ENCODE measurements at regions not wholly inside any gene's neighbourhood (a gene's known extent, or its start where the extent isn't known, plus 50 kb on each side); places are given as distances from the start of the nearest gene placed in this dataset.

DNA sequence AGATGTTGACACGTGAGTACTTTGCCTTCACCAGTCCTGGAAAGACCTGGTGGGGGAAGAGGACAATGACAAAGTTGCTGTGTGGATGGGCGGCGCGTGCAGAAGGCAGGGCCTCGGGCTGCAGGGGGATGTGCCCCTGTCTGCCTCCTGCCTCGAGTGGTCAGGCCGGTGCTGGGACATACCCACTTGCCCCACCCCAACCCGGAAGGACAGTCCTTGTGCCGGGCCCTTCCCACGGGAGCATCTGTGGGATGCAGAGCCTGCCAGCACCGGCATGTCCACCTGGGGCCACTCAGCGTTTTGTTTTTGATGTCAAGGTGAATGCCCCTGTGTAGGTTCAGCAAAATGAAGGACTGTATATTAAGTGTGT is 60.5 kb upstream of the BHLHE23 start:
- intact Hi-C loops (cut with DNase I), result no loop called here
- ATAC-seq, result no peak
- peaks cover 4 to 86% (median 61%) of the 10 kb centered on the region in 7 donors for H3K27me3 ChIP-seq

DNA sequence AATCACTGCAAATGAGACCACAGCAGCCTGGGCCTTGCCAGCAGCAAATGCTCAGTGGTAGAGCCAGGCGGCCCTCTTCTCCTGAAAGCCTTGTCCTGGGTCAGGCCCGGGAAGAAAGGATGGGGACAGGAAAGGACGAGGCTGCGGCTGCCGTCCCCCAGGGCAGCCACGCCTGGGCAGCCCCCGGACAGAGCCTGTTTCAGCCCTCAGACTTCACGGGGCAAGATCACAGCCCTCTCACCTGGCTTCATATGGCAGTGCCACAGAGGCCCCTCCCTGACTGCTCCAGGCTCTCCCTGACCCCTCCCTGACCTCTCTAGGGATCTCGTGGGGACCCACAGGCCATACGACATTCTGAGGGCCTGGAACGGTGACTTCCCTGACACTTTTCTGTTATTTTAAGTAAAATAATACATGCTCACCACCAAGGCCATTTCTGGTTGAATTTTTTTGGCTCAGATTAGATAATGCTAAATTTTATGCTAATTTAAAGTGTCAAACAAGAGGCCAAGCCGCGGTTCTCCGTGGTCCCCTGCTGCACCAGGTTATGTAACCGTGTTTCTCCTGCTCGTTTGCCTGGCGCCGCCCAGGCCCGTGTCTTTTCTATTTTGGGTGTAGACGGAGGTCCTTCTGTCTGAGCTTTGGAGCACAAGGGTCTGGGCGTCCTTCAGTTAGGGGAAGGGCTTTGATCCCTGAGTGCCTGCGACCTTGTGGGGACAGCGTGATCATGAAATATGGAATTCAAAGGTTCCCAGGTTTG is 59.9 kb upstream of the BHLHE23 start:
- peaks cover 0 to 10% (median 7%) of the 10 kb centered on the region in 9 donors for H3K4me1 ChIP-seq
- H3K4me3 ChIP-seq, result no peak overlapping the region
- peak in 1 of 2 donors; percentile 1 for DNase-seq
- peaks cover 0 to 81% (median 55%) of the 10 kb centered on the region in 7 donors for H3K27me3 ChIP-seq
- no peaks in the 10 kb centered on the region for H3K36me3 ChIP-seq
- TF ChIP-seq, protein P1, sequence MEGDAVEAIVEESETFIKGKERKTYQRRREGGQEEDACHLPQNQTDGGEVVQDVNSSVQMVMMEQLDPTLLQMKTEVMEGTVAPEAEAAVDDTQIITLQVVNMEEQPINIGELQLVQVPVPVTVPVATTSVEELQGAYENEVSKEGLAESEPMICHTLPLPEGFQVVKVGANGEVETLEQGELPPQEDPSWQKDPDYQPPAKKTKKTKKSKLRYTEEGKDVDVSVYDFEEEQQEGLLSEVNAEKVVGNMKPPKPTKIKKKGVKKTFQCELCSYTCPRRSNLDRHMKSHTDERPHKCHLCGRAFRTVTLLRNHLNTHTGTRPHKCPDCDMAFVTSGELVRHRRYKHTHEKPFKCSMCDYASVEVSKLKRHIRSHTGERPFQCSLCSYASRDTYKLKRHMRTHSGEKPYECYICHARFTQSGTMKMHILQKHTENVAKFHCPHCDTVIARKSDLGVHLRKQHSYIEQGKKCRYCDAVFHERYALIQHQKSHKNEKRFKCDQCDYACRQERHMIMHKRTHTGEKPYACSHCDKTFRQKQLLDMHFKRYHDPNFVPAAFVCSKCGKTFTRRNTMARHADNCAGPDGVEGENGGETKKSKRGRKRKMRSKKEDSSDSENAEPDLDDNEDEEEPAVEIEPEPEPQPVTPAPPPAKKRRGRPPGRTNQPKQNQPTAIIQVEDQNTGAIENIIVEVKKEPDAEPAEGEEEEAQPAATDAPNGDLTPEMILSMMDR (IDR thresholded peaks at IDR 0.05), result no peak
- intact Hi-C loops (cut with DNase I), result no loop called here
- H3K27ac ChIP-seq, result no peak overlapping the region
- WGBS, 2 donors, result 65 to 66% methylated on average over 23 of the region's 23 CpGs
- no peaks in the 10 kb centered on the region for H3K9me3 ChIP-seq
- no peak for ATAC-seq

More for the DNA sequence above, 60.5 kb upstream of the BHLHE23 start:
- 66 to 71% methylated on average over 12 of the region's 12 CpGs for WGBS, 2 donors
- Histone ChIP-seq H3K4me3 (no peak overlapping the region), H3K4me1 (peaks cover 0 to 10% (median 7%) of the 10 kb centered on the region in 9 donors), H3K9me3 (no peaks in the 10 kb centered on the region), H3K27ac (no peak overlapping the region), H3K36me3 (no peaks in the 10 kb centered on the region)
- peak in 1 of 2 donors; percentile 2 for DNase-seq
- TF ChIP-seq, protein P1 (IDR thresholded peaks at IDR 0.05), result no peak

- DNase-seq (peak in 1 of 2 donors; percentile 7), ATAC-seq (no peak)
- TF ChIP-seq, protein P1 (IDR thresholded peaks at IDR 0.05), result no peak
- peaks cover 0 to 10% (median 7%) of the 10 kb centered on the region in 9 donors for H3K4me1 ChIP-seq
- H3K9me3 ChIP-seq, result no peaks in the 10 kb centered on the region
- peaks cover 0 to 73% (median 47%) of the 10 kb centered on the region in 7 donors for H3K27me3 ChIP-seq
- H3K27ac ChIP-seq, result no peak overlapping the region
- intact Hi-C loops (cut with DNase I), result no loop called here
- no peak overlapping the region for H3K4me3 ChIP-seq
- 81 to 83% methylated on average over 16 of the region's 16 CpGs for WGBS, 2 donors
- no peaks in the 10 kb centered on the region for H3K36me3 ChIP-seq
Observed at GRCh38 chr20:63065911-63066310, 59.1 kb upstream of the BHLHE23 start.

DNA sequence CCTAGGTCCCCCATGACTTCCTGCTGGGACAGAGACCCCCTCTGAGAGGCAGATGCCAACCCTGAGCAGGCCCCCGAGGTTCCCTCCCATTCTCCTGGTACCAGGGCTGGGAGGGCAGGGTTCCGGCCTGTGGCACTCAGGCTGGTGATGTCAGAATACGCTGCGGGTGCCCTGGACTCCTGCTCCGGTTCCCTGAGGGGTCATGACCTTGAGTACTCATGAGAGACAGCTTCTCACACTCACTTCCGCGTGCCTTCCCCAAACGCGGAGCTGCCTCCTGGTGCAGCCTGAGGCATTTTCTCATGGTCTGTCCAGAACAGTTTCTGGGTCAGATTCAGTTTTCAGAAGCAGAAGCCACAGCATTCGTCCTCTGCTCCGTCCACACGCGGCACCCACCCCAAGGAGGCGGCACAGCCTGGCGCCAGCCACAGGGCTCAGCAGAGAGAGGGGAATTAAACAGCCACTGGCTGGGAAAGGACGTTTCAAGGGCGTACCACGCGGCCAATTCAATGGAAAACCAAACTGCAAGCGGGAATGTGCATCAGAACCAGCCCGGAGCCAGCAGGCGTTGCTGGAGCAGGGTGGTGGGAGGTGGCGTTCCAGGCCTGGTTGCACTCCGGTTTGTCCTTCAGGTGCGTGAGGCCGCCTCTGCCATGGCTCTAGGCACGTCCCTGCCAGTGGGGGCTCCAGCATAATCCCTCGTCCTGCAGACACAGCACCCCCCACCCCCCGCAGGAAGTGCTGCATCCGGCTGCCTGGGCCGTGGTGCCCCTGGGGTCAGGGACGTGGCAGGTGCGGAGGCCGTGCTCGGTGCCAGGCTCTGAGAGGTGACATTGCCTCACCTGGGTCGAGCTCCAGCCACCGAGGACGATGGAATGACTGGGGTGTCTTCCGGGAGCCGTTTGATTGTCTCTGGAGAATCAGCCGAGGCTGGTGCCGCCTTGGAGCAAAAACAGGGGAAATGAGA is 58.3 kb upstream of the BHLHE23 start:
- TF ChIP-seq, protein P1 (IDR thresholded peaks at IDR 0.05), result no peak
- WGBS, 2 donors, result 71 to 76% methylated on average over 42 of the region's 42 CpGs
- intact Hi-C loops (cut with DNase I), result loop anchor here in 1 of 10 donors (5.0 kb wide), 1 partner anchor 112 kb away; no protein-coding TSS in a partner anchor
- Histone ChIP-seq H3K4me1 (peaks cover 0 to 10% (median 7%) of the 10 kb centered on the region in 9 donors), H3K27ac (no peak overlapping the region), H3K4me3 (no peak overlapping the region), H3K36me3 (no peaks in the 10 kb centered on the region), H3K27me3 (peaks cover 1 to 73% (median 49%) of the 10 kb centered on the region in 7 donors), H3K9me3 (no peaks in the 10 kb centered on the region)
- DNase-seq, result peak in 1 of 2 donors; percentile 7
- ATAC-seq, result no peak

Data from heart right ventricle (tissue), 16 donors.